ENCODE measurements at regions not wholly inside any gene's neighbourhood (a gene's known extent, or its start where the extent isn't known, plus 50 kb on each side); places are given as distances from the start of the nearest gene placed in this dataset.

GRCh38 chr7:131221061-131221460 lies 106.6 kb upstream of the MKLN1 start:
- TF ChIP-seq, protein P1, sequence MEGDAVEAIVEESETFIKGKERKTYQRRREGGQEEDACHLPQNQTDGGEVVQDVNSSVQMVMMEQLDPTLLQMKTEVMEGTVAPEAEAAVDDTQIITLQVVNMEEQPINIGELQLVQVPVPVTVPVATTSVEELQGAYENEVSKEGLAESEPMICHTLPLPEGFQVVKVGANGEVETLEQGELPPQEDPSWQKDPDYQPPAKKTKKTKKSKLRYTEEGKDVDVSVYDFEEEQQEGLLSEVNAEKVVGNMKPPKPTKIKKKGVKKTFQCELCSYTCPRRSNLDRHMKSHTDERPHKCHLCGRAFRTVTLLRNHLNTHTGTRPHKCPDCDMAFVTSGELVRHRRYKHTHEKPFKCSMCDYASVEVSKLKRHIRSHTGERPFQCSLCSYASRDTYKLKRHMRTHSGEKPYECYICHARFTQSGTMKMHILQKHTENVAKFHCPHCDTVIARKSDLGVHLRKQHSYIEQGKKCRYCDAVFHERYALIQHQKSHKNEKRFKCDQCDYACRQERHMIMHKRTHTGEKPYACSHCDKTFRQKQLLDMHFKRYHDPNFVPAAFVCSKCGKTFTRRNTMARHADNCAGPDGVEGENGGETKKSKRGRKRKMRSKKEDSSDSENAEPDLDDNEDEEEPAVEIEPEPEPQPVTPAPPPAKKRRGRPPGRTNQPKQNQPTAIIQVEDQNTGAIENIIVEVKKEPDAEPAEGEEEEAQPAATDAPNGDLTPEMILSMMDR (IDR thresholded peaks at IDR 0.05): no peak
- no peak for TF ChIP-seq POLR2A (IDR thresholded peaks at IDR 0.05)

Measured in testis (tissue), 2 donors.